Fibroblast of skin of right quadriceps (primary cell): ENCODE measurements at regions not wholly inside any gene's neighbourhood (a gene's known extent, or its start where the extent isn't known, plus 50 kb on each side); places are given as distances from the start of the nearest gene placed in this dataset.

ENCODE experiments used
- DNase-seq: peaks from one replicate; pipeline ENCODE4 v3.0.0-alpha.2; 2013

DNA sequence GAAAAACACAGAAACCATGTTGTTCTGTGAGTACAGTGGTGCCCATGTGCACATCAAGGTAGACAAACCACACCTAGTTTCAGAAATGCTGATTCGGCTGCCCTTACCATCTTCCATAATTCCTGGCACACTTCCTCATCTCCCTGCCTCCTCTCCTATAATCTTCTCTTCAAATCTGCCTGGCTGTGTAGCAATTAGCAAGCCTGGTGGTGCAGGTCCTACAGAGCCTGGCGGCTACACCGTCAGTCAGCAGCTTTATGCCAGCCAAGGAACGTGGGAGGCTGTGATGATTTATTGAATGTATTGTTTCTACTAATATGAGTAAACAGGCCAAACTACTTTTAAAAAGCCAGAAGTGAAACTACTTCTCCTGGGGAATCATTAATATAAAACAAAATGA, 106.8 kb downstream of the SEMA6D start:
- DNase-seq = no peak

DNA sequence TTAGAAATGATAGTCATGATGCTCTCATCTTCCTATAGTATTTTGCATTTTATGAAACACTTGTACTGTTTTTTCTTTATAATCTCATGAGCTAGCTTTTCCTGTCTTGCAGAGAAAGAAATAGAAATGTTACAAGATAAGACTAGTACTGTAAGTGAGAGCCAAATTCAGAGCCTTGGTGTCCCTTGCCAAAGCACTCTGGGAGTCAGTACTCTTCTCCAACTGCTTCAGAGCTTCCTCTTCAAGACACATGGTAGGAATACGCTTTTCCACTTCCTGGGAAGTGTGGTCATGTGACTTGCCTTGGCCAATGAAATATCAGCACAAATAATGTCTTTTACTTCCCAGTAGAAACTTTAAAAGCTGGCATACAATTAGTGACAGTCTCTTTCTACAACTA, 112.4 kb downstream of the SEMA6D start:
- DNase-seq = no peak

DNA sequence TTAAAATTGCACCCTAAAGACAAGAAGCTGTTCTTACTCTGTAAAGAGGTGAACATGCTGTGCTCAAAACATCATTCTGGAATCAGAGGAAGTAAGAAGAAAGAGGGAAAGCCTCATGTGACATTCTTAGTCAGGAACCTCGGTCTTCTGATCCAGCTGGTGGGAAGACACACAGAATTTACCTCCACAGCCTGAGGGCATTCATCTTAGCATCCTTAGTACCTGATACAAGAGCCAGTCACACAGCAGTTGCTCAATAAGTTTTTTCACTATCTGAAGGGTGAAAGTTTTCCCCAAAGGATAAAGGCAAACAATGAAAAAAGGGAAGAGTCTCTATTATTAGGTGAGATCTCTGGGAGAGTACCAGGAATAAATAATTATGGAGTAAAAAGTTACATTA, 116.8 kb downstream of the SEMA6D start:
- DNase-seq = no peak

DNA sequence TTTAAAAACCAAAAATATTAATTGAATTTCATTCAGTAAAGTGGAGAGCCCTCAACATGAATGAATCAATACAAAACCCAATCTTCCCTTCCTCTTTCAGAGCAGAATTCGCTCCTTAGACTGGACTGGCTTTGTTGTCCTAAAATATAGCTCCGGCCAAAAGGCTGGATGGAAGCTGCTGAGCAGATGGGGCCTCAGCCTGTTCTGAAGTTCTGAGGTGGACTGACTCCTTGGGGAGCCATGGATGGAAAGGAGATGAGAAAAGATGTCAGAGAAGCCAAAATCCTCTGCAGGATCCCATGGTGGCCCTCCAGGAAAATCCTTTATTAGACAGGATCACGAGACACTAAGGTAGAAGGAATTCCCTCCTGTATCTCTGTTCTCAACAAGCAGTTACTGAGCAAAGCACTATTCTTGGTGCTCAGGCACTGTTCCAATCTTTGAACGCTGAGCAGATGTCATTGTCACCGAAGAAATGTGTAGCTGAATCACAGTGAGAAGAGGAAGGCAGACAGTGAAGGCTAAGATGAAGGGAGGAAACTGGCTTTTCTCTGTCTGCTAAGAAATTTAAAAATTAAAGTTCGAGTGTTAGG, 122.0 kb downstream of the SEMA6D start:
- DNase-seq = no peak

DNA sequence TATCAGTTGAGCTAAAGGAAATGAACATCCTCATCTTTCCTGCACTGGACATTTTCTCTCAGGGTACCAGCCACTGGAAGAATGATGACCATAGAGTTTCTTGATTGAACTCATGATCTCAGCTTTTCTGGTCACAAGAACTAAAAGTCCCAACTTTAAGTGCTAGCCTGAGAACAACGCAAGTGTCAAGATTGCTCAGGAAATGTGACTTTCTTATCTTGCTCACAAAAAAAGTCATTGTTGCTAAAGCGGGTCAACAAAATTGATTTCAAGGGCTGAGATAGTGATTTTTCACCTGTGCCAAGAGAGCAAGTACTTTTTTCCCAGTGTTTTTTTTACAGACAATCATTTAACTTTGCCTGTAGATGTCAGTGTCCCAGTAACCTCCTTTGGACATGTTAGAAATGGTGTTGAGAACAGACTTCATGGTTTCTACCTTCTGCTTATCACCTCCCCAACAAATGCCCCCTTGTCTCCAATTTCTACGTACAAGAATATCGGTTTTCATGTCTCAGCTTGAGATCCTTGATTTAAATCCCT, 125.9 kb downstream of the SEMA6D start:
- DNase-seq = no peak

DNA sequence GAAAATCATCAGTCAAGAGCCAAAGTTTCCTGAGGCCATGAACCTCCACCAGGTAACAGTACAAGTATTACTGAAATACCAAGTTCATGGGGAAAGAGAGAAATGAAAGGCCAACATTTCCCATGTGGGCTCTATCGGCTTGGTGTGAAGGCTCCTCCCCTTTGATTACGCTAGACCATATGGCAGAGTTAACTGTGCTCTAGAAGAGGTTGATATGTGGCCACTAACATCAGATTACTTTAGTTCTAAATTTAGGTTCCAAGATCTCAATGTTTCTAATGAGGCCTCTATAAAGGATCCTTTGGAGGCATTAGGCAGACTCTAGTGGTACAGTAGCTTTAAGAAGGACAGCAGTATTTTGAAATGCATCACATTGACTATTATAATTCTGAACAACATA, 127.1 kb downstream of the SEMA6D start:
- no peak for DNase-seq

DNA sequence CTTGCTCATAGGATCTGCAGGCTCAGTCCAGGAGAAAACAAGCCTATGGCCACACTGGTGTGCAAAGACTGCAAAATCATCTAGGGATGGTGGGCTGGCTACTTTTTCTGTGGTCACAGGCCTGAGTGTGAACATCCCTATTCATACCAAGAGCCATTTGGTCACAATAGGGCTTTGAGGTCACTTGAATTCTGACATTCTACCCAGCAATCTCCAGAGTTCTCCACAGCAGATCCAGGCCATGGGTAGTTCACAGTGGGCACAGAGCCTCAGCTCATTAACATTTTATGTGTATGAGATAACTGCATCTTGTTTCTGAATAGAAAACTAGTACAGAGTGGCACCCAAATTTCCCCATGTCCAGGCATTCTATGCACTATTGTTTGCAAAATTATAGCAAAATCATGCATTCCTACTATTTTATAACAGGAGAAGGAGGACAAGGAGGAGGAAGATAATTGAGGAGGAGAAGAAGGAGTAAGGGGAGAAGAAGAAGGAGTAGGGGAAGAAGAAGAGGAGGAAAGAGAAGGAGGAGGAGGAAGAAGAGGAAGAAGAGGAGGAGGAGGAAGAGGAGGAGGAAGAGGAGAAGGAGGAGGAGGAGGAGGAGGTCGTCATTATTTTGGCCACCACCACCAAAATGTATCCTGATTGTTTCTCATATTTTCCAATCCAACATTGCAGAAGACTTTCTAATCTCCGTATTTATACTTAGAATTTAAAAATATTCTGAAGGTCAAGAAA, 129.0 kb downstream of the SEMA6D start:
- DNase-seq = no peak

DNA sequence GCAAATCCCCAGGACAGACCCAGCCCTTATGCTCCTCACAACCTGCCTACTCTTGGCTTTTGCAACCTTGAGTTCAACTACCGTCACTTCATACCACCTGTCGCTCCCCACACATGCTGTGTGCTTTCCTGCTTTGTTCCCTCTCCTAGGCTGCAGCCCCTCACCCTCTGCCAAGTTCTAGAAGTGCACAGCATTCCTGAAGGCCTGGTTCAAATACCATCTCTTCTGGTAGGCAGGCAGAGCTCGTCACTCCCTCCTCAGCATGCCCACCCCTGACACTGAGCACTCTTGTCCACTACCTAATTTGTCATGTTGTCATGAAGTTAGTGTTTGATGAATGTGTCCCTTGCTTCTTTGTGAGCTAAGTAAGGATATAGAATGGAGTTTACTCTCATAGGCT, 129.6 kb downstream of the SEMA6D start:
- no peak for DNase-seq

DNA sequence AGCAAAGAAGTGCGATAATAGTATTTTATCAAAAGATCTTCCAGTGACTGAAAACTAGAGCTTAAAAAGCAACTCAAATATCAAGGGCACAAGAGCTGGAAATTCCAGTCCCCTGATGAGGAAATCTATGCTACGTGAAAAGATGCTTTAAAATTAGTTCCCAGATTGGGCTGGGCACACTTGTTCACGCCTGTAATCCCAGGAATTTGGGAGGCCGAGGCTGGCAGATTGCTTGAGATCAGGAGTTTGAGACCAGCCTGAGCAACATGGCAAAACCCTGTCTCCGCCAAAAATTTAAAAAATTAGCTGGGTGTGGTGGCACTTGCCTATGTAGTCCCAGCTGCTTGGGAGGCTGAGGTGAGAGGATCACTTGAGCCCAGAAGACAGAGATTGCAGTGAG, 138.8 kb downstream of the SEMA6D start:
- no peak for DNase-seq

DNA sequence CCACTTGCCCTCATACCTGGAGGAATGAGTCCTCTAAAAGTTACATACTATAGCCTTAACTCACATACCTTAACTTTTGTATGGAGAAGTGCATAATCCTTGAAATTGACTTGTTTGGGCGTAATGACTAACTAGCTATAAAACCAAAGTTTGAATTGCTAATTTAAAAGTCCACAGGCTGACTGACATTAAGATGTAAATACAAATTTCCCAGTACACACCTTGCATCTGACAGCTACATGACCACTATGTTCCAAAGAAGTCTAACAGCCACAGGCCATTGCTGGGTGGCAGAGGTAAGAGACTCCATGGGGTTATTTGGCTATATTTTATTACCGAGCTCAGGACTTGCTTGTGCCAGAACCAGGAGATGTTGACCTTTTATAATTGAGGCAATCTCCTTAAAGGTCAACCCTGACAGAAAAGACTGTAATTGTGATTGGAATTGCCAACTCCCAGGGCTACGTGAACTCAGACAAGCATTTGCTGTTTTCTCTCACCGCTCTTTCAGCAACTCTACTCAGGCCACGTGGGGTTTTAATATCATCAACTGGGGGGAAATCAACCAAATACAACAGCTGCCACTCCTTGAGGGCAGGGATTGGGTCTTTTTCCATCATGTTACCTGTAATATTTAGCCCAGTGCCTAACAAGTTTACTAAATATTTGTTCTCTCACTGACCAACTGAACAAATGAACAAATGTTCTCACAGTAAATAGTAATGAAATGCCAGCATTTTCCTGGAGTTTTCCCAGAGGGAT, 139.9 kb downstream of the SEMA6D start:
- no peak for DNase-seq

DNA sequence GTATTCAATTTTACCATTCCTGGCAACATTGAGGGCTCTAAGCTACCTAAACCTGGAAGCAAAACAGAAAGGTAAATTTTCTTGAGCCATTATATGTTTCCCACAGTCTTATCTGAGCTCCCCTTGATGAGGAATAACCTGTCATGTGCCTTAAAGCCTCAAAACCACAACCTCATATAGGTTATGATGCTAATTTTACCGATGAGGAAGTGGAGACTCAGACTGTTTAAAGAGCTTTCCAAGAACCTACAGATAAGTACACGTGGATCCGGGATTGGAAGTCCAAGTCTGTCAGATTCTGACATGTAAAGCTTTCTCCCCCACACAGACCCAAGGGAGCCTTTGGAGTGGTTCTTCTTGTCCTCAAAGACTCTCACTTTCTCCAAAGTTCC, 140.5 kb downstream of the SEMA6D start:
- no peak for DNase-seq

DNA sequence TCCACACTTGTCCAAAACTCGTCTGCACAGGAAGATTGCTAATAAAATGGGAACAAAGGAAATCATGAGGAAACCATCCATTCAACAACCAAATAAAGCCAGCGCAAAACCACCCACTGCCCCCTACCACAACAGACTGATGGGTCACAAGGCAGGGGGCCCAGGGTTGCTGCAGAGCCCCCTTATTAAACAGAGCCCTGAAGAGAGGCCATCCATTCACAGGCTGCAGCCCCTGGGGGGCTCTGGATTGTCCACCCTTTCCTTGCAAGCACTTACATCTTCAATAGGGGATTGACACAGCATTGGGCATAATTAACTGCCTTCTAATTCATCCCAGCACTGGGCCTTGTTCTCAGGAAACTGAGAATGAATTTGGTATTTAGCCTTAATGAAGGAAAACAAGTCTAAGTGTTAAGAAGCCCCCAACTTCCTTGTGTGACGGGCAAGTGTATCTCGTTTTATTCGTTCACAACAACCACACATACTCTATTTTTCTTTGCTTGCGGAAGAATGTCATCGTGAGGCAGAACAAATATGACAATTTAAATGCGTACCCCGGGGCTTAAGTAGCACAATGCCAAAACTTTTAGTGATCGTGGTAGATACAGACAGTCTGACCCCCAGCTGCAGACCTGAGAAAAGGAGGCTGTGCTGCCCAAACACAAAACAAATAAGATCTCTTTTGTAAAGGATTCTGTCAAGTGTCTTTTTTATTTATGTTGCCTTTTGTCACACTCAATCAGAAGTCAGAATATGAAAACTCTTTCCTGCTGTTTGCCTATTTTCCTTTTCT, 144.0 kb downstream of the SEMA6D start:
- no peak for DNase-seq

DNA sequence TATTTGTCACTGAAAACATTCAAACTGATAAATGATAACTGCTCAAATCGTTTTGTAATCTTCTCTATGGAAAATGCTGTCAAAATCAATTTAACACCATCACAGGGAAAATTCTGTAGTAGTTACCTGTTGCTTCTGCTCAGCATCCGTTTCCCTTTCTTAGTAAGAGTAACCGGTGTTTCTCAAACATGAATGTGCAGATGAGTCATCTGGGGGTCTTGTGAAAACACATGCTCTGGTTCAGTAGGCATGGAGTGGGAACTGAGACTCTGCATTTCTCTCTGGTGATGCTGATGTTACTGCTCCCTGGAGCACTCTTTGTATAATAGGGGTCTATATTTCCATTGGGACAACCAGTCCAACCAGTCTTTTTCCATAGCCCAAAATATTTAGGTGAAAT, 145.1 kb downstream of the SEMA6D start:
- no peak for DNase-seq

DNA sequence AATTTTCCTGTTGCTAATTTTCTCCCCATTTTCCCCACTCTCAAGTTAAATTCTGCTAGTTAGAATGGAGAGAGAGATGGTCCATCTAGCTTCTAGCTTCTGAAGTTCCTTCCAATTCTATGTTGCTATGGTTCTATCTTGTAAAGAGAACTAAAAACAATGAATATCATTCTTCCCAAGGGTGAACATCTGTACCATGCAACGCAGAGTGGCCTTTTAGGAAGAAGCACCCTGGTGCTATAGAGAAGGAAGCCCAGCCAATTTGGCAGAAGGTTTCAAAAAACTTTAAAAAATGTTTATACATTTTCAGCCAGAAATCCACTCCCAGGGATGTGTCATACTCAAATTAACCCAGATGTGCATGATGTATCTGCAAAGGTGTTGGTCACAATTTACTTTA, 149.1 kb downstream of the SEMA6D start:
- DNase-seq = no peak

DNA sequence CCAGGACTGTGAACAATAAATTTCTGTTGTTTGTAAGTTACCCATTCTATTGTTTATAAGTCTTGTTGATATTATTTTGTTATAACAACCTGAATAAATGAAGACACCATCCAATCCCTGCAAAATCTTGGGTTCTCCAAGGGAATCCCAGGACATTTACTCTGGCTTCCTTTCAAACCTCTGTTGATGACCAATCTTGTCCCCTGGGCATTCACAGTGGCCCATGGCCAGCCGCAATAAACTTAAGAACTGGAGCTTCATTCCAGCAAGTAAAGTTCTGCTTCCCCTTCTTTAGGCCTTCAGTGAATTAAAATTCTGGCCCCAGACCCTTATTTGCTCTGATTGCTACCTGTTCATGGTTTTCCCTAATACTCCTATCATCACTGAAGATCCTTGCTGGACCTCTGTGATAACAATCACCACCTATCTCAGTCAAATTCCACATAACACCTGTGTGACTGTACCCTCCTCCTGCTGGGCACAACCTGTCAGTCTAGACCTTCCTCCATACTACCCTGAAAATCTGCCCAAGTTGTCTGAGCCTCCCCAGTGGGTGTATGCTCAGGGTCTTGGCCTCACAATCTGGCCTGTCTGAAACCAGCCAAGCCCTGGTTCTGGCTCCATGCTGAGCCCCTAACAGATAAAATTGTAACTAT, 153.1 kb downstream of the SEMA6D start:
- no peak for DNase-seq

DNA sequence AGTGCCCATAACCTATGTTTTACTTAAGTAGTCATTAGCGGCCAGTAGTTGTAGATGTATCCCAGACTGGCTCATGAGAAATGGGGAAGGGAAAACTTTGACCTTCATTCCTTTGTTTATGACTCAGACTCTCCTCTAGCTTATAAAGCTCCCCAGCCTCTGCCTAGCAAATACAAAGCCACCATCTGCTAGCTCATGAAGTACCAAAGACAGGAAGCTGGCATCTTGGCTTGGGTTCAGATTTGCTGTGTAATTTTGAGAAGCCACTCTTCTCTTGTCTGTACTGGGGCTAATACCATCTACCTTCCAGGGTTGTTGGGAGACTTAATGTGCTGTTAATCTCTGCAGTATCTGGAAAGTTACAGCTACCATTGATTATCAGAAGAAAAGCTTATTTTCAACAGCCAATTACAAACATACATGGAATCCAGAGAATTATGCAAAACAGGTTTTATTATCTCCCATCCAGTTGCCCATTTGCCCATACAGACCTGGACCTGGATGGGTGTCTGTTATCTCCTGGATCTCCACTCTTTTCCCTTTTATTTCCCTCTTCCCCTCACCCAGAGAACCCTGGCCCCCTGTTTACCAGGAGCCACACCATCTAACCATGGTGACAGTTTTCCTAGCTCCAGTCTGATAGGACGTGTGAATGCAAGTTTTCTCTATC, 153.8 kb downstream of the SEMA6D start:
- DNase-seq = peak; percentile 78

DNA sequence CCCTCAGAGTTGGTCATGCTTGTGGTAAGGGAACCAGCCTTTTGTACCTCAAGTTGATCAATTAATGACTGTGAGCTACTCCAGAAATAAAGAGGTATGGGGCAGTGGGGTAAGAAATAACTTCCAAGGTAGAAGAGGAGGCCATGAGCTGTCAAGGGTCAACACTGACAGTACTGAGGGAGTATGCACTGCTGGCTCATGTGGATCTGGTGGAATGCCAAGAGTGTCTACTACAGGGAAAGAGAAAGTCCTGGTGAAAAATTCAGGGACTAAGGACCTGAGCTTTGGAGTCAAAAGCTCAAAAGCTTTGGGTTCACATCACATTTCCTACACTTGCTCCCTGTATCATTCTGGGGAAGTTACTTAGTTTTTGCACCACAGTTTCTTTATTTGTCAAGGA, 154.9 kb downstream of the SEMA6D start:
- no peak for DNase-seq

DNA sequence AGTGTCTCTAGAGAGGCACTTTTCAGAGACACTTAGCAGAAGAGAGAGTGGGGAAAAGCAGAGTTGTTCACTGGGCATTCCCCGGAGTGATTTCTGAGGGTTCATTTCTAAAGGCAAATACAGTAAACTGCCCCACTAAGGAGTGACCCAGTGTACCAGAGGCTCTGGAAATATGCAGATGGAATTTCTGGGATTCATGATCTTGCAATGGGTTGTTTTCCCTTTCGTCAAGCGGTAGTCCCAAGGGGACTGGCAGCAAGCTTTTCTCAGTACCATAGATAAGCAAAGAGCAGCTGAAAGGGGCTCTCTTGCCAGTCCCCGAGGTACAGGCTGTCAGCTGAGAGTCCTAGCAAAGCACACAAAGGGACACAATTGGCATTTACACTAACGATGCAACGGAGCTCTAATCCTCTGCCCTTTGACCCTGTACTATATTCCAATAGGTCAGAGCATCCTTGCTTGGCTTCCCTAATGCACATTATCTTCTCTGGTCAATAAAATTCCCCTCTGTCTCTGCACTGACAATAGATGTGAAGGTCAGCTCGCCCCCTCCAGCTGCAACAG, 155.6 kb downstream of the SEMA6D start:
- peak; percentile 14 for DNase-seq

DNA sequence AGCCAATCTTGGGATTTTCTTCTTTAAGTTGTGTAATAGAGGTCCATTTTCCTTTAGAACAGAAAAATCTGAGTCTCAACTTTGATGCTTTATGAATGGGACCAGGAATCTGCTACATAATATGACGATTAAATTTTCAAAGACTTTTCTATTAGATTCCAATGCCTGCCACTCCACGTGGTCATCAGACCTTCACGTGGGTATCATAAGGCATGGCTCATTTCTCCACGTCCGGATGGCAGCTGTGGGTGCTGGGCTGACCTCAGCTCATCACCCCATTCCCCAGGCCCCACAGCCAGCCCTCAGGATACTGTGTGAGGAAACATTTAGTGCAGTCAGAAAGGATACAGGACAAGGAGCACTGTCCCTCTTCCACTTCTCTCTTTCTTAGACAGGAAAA, 159.7 kb downstream of the SEMA6D start:
- no peak for DNase-seq

DNA sequence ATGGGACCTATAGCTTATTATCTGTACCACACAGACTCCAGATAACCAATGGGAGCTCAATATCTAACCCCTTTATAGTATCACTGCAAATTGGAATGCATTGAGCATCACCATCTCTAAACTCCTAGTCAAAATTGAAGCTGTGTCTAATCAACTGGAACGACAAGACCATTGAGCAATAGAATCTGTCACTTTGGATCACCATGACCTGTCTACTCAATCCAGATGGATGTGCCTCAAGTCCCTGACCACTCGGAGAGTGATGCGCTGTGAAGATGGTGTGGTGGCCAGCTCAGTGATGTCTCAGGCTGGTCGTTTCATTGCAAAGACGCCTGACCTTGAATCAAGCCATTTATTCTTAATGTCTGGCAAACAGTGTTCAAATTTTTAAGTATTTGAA, 160.5 kb downstream of the SEMA6D start:
- no peak for DNase-seq

DNA sequence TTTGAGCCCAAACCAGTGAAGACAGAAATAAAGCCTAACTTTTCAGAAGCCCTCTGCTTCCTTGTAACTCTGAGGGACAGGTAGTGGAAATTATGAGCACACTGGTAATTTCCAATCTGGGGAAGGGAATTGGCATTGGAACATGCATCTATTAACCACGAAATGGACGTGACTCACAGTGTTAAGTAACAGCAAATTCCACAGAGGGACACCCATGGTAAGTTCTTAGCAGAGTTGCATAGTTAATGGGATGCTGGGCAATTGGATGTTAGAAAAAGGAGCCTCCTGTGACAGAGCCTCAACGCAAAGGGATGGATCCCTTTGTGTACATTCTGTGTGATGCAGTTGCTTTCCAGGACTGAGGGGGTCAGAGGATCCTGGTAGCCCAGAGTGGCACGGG, 168.6 kb downstream of the SEMA6D start:
- DNase-seq = peak; percentile 95
